ENCODE measurements at regions not wholly inside any gene's neighbourhood (a gene's known extent, or its start where the extent isn't known, plus 50 kb on each side); places are given as distances from the start of the nearest gene placed in this dataset.

GRCh38 chrX:149151805-149152757 is 353.0 kb downstream of the IDS start:
- no peak for DNase-seq

- no peak for DNase-seq
Observed at GRCh38 chrX:149145845-149146285, 359.2 kb downstream of the IDS start.

GRCh38 chrX:149131774-149132173 is 373.3 kb downstream of the IDS start:
- DNase-seq = no peak

GRCh38 chrX:149129767-149130166 is 375.3 kb downstream of the IDS start:
- no peak for DNase-seq

- no peak for DNase-seq
Observed at GRCh38 chrX:149124526-149125108, 380.5 kb downstream of the IDS start.

GRCh38 chrX:149121206-149121920 is 383.7 kb downstream of the IDS start:
- no peak for DNase-seq

DNA sequence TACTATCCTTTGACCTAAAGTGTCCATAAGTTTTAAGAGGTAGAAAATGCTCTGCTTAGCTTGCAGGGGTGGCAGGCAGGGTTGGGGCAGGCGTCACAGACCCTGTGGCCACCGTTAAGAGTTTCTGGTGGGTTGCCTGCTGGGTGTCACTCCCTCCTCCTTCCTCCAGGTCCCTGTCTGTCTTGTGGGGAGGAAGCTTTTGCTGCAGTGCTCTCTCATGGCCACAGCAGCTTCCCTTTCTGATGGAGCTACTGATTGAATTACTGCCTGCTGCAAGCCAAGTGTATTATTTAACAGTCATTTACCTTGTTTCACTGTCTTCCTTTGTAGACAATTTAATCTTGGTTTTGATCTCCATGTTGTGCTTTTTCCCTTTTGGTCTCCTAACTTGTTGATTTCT is 384.6 kb downstream of the IDS start:
- no peak for DNase-seq

GRCh38 chrX:149114874-149115273 is 390.2 kb downstream of the IDS start:
- no peak for DNase-seq

DNA sequence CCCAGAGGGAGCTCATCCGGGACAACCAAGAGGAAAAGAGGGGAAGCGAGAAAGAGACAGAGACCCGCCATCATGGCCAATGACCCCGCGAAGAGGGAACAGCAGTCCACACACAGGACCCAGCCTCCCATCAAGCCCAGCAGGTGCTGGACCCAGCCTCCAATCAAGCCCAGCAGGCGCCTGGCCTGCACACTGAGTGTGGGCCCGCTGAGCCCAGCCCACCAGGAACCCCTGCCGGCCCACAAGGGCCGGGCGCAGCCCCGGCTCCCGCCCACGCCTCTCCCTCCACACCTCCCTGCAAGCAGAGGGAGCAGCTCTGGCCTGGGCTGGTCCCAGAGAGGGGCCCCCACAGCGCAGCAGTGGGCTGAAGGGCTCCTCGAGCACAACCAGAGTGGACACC is 391.1 kb downstream of the IDS start:
- DNase-seq = no peak

GRCh38 chrX:149097786-149098185 is 407.3 kb downstream of the IDS start:
- no peak for DNase-seq

GRCh38 chrX:149092179-149092578 is 412.9 kb downstream of the IDS start:
- DNase-seq = no peak

- DNase-seq = no peak
Observed at GRCh38 chrX:149079805-149080406, 425.2 kb downstream of the IDS start.

DNA sequence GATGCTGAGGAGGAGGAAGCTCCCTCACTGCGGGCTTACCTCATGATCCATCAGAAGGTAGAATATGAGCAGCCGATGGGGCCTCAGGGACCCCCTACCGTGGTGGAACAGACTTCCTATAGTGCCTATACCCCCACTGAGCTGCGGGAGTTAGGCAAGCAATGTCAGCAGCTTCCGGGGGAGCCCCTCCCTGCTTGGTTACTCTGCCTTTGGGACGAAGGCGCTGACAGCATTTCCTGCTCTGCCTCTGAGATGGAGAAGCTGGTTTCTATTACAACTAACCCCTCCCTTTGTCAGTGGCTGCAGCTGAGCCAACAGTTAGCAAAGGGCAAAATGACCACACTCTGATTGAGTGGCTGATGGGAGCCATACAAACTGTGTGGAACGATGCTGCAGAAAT is 430.7 kb downstream of the IDS start:
- DNase-seq = no peak

DNA sequence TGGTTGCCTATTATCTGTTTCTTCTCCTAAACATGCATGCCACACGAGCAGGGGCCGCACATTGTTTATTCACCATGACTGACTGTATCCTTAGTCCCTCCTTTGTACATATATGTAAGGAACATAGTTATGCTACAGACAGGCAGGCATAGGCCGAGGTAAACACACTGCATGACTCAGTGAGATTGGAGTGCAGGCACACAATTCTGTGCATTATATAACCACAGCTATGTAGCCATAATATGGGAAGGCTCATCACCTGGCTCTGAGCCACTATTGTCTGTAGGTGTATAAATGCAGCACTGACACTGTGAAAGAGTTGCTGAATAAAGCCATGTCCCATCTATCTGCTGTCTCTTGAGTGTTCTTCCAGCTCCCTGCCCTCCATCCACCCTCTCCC is 431.6 kb downstream of the IDS start:
- DNase-seq = no peak

- no peak for DNase-seq
Observed at GRCh38 chrX:149069899-149070298, 435.2 kb downstream of the IDS start.

DNA sequence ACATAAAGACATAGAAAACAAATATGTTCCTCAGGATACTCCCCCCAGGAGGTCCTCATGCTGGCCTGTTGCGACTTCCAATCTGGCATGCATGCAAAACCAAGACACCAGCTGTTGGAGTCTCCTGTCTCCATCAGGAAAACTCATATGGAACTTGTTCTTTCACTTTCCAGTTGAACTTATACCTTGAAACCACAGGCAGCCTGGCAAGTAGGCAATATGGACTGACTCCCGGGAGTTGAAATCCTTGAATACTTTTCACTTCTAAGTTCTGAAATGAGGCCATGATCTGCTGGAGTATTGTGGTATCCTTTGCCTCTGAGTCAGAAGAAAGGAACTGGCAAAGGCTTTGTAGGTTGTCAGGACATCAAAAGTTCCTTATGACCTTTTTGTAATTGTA is 444.2 kb downstream of the IDS start:
- no peak for DNase-seq
